ENCODE measurements at regions not wholly inside any gene's neighbourhood (a gene's known extent, or its start where the extent isn't known, plus 50 kb on each side); places are given as distances from the start of the nearest gene placed in this dataset.

GRCh38 chr2:2655453-2656114 lies 324.5 kb upstream of the MYT1L start:
- Histone ChIP-seq H3K9me2 (replicated peaks; ENCODE audit: control insufficient read depth, low read length) (no peaks in the 10 kb centered on the region), H3K9me3 (ENCODE audit: control insufficient read depth, insufficient read depth, low read length) (no peaks in the 10 kb centered on the region; the same call in 1 of the 2 replicates), H3K27ac (ENCODE audit: low read depth, low read length) (no peak overlapping the region), H3K4me3 (ENCODE audit: low read length) (no peak overlapping the region), H3K4me1 (ENCODE audit: control insufficient read depth, low read length) (no peaks in the 10 kb centered on the region), H3F3A (ENCODE audit: control insufficient read depth, insufficient read depth) (no peaks in the 10 kb centered on the region), H3K27me3 (ENCODE audit: control insufficient read depth, low read length) (no peaks in the 10 kb centered on the region), H3K4me2 (ENCODE audit: low read length) (no peak overlapping the region), H4K20me1 (ENCODE audit: control insufficient read depth, insufficient read depth, low read depth, low read length) (no peaks in the 10 kb centered on the region), H3K79me2 (ENCODE audit: control insufficient read depth, low read length) (no peaks in the 10 kb centered on the region), H3K36me3 (ENCODE audit: control insufficient read depth, low read length) (no peaks in the 10 kb centered on the region)
- TF ChIP-seq EZH2phosphoT487 (IDR thresholded peaks at IDR 0.05; ENCODE audit: borderline replicate concordance, low read length) (no peak), CTCF (IDR thresholded peaks at IDR 0.05; ENCODE audit: low read depth, low read length, poor library complexity, severe bottlenecking) (no peak)

- Histone ChIP-seq H3K27ac (ENCODE audit: low read depth, low read length) (no peak overlapping the region), H3K4me2 (ENCODE audit: low read length) (no peak overlapping the region), H3K4me1 (ENCODE audit: control insufficient read depth, low read length) (no peaks in the 10 kb centered on the region), H3K36me3 (ENCODE audit: control insufficient read depth, low read length) (no peaks in the 10 kb centered on the region), H3F3A (ENCODE audit: control insufficient read depth, insufficient read depth) (no peaks in the 10 kb centered on the region), H3K4me3 (ENCODE audit: low read length) (no peak overlapping the region), H4K20me1 (ENCODE audit: control insufficient read depth, insufficient read depth, low read depth, low read length) (no peaks in the 10 kb centered on the region), H3K79me2 (ENCODE audit: control insufficient read depth, low read length) (no peaks in the 10 kb centered on the region), H3K9me3 (ENCODE audit: control insufficient read depth, insufficient read depth, low read length) (no peaks in the 10 kb centered on the region), H3K27me3 (ENCODE audit: control insufficient read depth, low read length) (no peaks in the 10 kb centered on the region), H3K9me2 (replicated peaks; ENCODE audit: control insufficient read depth, low read length) (no peaks in the 10 kb centered on the region)
- no peak for TF ChIP-seq CTCF (IDR thresholded peaks at IDR 0.05; ENCODE audit: low read depth, low read length, poor library complexity, severe bottlenecking)
- TF ChIP-seq EZH2phosphoT487 (IDR thresholded peaks at IDR 0.05; ENCODE audit: borderline replicate concordance, low read length), result no peak
These were observed 322.2 kb upstream of the MYT1L start for GRCh38 chr2:2653231-2653630.

GRCh38 chr2:2650608-2651375 lies 319.7 kb upstream of the MYT1L start:
- H4K20me1 ChIP-seq (ENCODE audit: control insufficient read depth, insufficient read depth, low read depth, low read length), result no peaks in the 10 kb centered on the region
- no peak overlapping the region for H3K27ac ChIP-seq (ENCODE audit: low read depth, low read length)
- H3K9me2 ChIP-seq (replicated peaks; ENCODE audit: control insufficient read depth, low read length), result no peaks in the 10 kb centered on the region
- no peak for TF ChIP-seq EZH2phosphoT487 (IDR thresholded peaks at IDR 0.05; ENCODE audit: borderline replicate concordance, low read length)
- TF ChIP-seq CTCF (IDR thresholded peaks at IDR 0.05; ENCODE audit: low read depth, low read length, poor library complexity, severe bottlenecking), result no peak
- H3K27me3 ChIP-seq (ENCODE audit: control insufficient read depth, low read length), result no peaks in the 10 kb centered on the region
- H3K4me3 ChIP-seq (ENCODE audit: low read length), result no peak overlapping the region
- no peaks in the 10 kb centered on the region for H3K9me3 ChIP-seq (ENCODE audit: control insufficient read depth, insufficient read depth, low read length)
- no peaks in the 10 kb centered on the region for H3K79me2 ChIP-seq (ENCODE audit: control insufficient read depth, low read length)
- no peaks in the 10 kb centered on the region for H3K36me3 ChIP-seq (ENCODE audit: control insufficient read depth, low read length)
- no peaks in the 10 kb centered on the region for H3K4me1 ChIP-seq (ENCODE audit: control insufficient read depth, low read length)
- no peak overlapping the region for H3K4me2 ChIP-seq (ENCODE audit: low read length)
- H3F3A ChIP-seq (ENCODE audit: control insufficient read depth, insufficient read depth), result no peaks in the 10 kb centered on the region

Data from DOHH2 (cell line).